GM23248 (cell line): ENCODE measurements at regions not wholly inside any gene's neighbourhood (a gene's known extent, or its start where the extent isn't known, plus 50 kb on each side); places are given as distances from the start of the nearest gene placed in this dataset.

Source experiments
- EZH2 ChIP-seq: fragments of 200-600 bp; sonication (generic); IDR thresholded peaks from 2 replicates; pipeline ENCODE4 v1.6.1; 2018; ENCODE audit warnings: antibody characterized with exemption, mild to moderate bottlenecking; ENCODE audit not compliant: insufficient read depth, poor library complexity, severe bottlenecking
- EZH2phosphoT487 ChIP-seq: fragments of 200-600 bp; sonication (generic); IDR thresholded peaks from 2 replicates; pipeline ENCODE4 v1.6.1; 2018; ENCODE audit warnings: antibody characterized with exemption, moderate library complexity, mild to moderate bottlenecking, low read depth; ENCODE audit not compliant: insufficient read depth

DNA sequence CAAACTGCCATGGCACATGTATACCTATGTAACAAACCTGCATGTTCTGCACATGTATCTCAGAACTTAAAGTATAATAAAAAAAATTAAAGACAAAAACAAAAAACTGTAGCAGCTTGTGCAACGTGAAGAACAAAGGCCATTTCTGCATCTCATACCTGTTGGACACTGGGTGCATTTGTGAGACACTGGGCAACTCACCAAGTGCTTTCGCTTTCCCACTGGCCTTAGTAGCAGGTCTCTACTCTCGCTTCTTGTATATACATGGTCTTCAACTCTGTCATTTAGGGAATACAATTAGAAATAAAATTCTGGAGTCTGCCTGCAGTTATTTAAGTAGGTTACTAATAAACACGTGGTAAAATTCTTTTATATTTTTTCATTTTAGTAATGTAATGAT is 423.8 kb downstream of the CBLN4 start:
- TF ChIP-seq EZH2 (no peak), EZH2phosphoT487 (no peak)
